HepG2 (cell line): ENCODE measurements at regions not wholly inside any gene's neighbourhood (a gene's known extent, or its start where the extent isn't known, plus 50 kb on each side); places are given as distances from the start of the nearest gene placed in this dataset.

Experiments
- ATAC-seq: fragments of 200-7000 bp; cut with Tn5 transposase; 3 replicates; pipeline ENCODE4 v1.9.1; 2020; ENCODE audit warnings: mild to moderate bottlenecking, moderate library complexity
- BruUV-seq: library from RNA; stranded (reverse); fragments of 400-500 nt; replicated peaks from 2 replicates; lab custom pipeline; 2021; lab: Mats Ljungman, UMichigan
- CTCF ChIA-PET: fragments of 300-600 bp; formaldehyde crosslinking; extraction: SDS; loops from one replicate; lab custom pipeline; 2021; ENCODE audit warnings: low total read pairs, inconsistent platforms, low intra/inter-chr PET ratio; lab: Yijun Ruan, JAX
- POLR2A ChIA-PET: fragments of 350-600 bp; sonication (Branson Sonifier 250); formaldehyde crosslinking; loops from one replicate; lab custom pipeline; 2020; ENCODE audit warnings: antibody characterized with exemption, inconsistent platforms; lab: Yijun Ruan, JAX
- DNase-seq: peaks from one replicate; pipeline ENCODE4 v3.0.0-alpha.2; 2015; ENCODE audit warnings: low spot score
- FAIRE-seq: peaks from 3 replicates; lab custom pipeline; 2011; peaks lifted over from hg19 to GRCh38; lab: Jason Lieb, UNC
- H2AFZ ChIP-seq: one replicate; pipeline ENCODE4 v1.6.1; 2011; ENCODE audit warnings: low read length, inconsistent platforms
- H3K27ac ChIP-seq: fragments of 300-600 bp; 3 replicates; pipeline ENCODE4 v1.8.0; 2011; ENCODE audit warnings: mixed run types, mild to moderate bottlenecking, mixed read lengths, low read length, inconsistent platforms; ENCODE audit not compliant: insufficient read depth; ENCODE audit errors: extremely low read length
- H3K27me3 ChIP-seq, 2 experiments: fragments of 200-600 bp in 1 of 2; 2 replicates in 1 of 2; 3 replicates in 1 of 2; pipeline versions ENCODE4 v1.6.0 to v1.8.0; 2011; ENCODE audit warnings: low read length in 2 of 2, mild to moderate bottlenecking in 2 of 2, moderate library complexity in 2 of 2, inconsistent platforms in 1 of 2; ENCODE audit not compliant: insufficient read depth in 2 of 2, control insufficient read depth in 1 of 2
- H3K36me3 ChIP-seq, 2 experiments: fragments of 200-600 bp in 1 of 2; replicated peaks in 1 of 2; 2 replicates in 1 of 2; 3 replicates in 1 of 2; pipeline versions ENCODE4 v1.5.1 to v1.8.0; 2011; ENCODE audit warnings: low read length in 2 of 2, inconsistent platforms in 1 of 2; ENCODE audit not compliant: insufficient read depth in 2 of 2, control insufficient read depth in 1 of 2
- H3K4me1 ChIP-seq: 2 replicates; pipeline ENCODE4 v1.5.1; 2012; ENCODE audit warnings: low read length, inconsistent platforms; ENCODE audit not compliant: insufficient read depth
- H3K4me2 ChIP-seq: 2 replicates; pipeline ENCODE4 v1.6.0; 2011; ENCODE audit warnings: low read depth, low read length, inconsistent platforms
- H3K4me3 ChIP-seq, 3 experiments: fragments of 200-600 bp in 1 of 3; sonication (generic), shearing (Covaris generic) in 1 of 3; replicated peaks in 1 of 3; 2 replicates each; pipeline ENCODE4 v1.5.1; 2011 to 2016; ENCODE audit warnings: low read length in 3 of 3, inconsistent platforms in 2 of 3, low read depth in 2 of 3, mild to moderate bottlenecking in 2 of 3, control low read depth in 1 of 3, mixed read lengths in 1 of 3; ENCODE audit not compliant: insufficient read depth in 1 of 3
- H3K79me2 ChIP-seq: one replicate; pipeline ENCODE4 v1.6.1; 2011; ENCODE audit warnings: low read length, inconsistent platforms; ENCODE audit not compliant: insufficient read depth
- H3K9ac ChIP-seq: 2 replicates; pipeline ENCODE4 v1.6.0; 2011; ENCODE audit warnings: mild to moderate bottlenecking, low read depth, low read length, inconsistent platforms; ENCODE audit not compliant: insufficient read depth
- H3K9me3 ChIP-seq: 2 replicates; pipeline ENCODE4 v1.5.1; 2012; ENCODE audit warnings: mild to moderate bottlenecking, low read length
- H4K20me1 ChIP-seq: 2 replicates; pipeline ENCODE4 v1.6.0; 2011; ENCODE audit warnings: inconsistent platforms, mild to moderate bottlenecking, low read length, moderate library complexity; ENCODE audit not compliant: insufficient read depth
- CAMTA2 ChIP-seq: sonication (generic); formaldehyde crosslinking; IDR thresholded peaks from 2 replicates; pipeline ENCODE4 v1.4.0; 2020; ENCODE audit warnings: mild to moderate bottlenecking, missing genetic modification reagents, borderline replicate concordance
- HNRNPUL1 ChIP-seq: fragments of 200-400 bp; formaldehyde crosslinking; IDR thresholded peaks from 2 replicates; pipeline ENCODE4 v1.6.1; 2017; ENCODE audit warnings: low read depth, mild to moderate bottlenecking, low read length, moderate library complexity
- MAFF ChIP-seq: IDR thresholded peaks from 2 replicates; pipeline ENCODE4 v1.6.1; 2011; ENCODE audit warnings: low read depth, low read length, improper control_type of control experiment
- RFXAP ChIP-seq: sonication (generic); formaldehyde crosslinking; IDR thresholded peaks from 2 replicates; pipeline ENCODE4 v1.4.0; 2020; ENCODE audit warnings: missing genetic modification reagents, borderline replicate concordance
- TBX2 ChIP-seq: sonication (generic); formaldehyde crosslinking; IDR thresholded peaks from 2 replicates; pipeline ENCODE4 v1.5.0; 2020; ENCODE audit warnings: missing genetic modification reagents, mild to moderate bottlenecking, borderline replicate concordance
- TMF1 ChIP-seq: sonication (generic); formaldehyde crosslinking; IDR thresholded peaks from 2 replicates; pipeline ENCODE4 v1.8.1; 2022; ENCODE audit warnings: low read depth, missing genetic modification reagents
- ZNF251 ChIP-seq: sonication (generic); formaldehyde crosslinking; IDR thresholded peaks from 2 replicates; pipeline ENCODE4 v1.9.0; 2021; ENCODE audit warnings: mild to moderate bottlenecking, missing genetic modification reagents
- ZNF331 ChIP-seq: sonication (generic); formaldehyde crosslinking; IDR thresholded peaks from 2 replicates; pipeline ENCODE4 v1.4.0; 2020; ENCODE audit warnings: missing genetic modification reagents
- ZNF546 ChIP-seq: sonication (generic); formaldehyde crosslinking; conservative IDR thresholded peaks from 2 replicates; pipeline ENCODE4 v1.8.1; 2023; ENCODE audit warnings: mild to moderate bottlenecking, missing genetic modification reagents
- ZNF703 ChIP-seq: sonication (generic); formaldehyde crosslinking; IDR thresholded peaks from 2 replicates; pipeline ENCODE4 v1.5.1; 2020; ENCODE audit warnings: missing genetic modification reagents, mild to moderate bottlenecking, moderate library complexity, borderline replicate concordance
- ZNF766 ChIP-seq: sonication (generic); formaldehyde crosslinking; IDR thresholded peaks from 2 replicates; pipeline ENCODE4 v1.5.0; 2020; ENCODE audit warnings: missing genetic modification reagents, borderline replicate concordance
- WGBS: methylation state at CpG from one replicate; pipeline ENCODE4 v1.1.6; 2017; ENCODE audit warnings: low lambda C conversion rate; 5-methylcytosine and 5-hydroxymethylcytosine counted together
- in situ Hi-C: cut with HindIII; loops from 2 replicates; pipeline ENCODE4 v1.10.0; 2017; ENCODE audit warnings: low pct_unique_long_range_greater_than_20kb; ENCODE audit not compliant: extremely low pct_ligation_motif_present
- intact Hi-C: fragments of 100-400 bp; cut with micrococcal nuclease; formaldehyde crosslinking; loops from one replicate; pipeline ENCODE4 v1.10.0; 2022; ENCODE audit not compliant: unreplicated experiment
- TF ChIP-seq, protein P1 (sequence below), 2 experiments: sonication (generic) in 1 of 2; formaldehyde crosslinking in 1 of 2; IDR thresholded peaks; 2 replicates each; pipeline versions ENCODE4 v1.4.0 to v1.6.1; 2018 to 2020; ENCODE audit warnings: missing genetic modification reagents in 2 of 2, borderline replicate concordance in 1 of 2, low read depth in 1 of 2, mild to moderate bottlenecking in 1 of 2, missing biosample characterization in 1 of 2
- TF ChIP-seq, protein P2 (sequence below): sonication (generic); formaldehyde crosslinking; IDR thresholded peaks from 2 replicates; pipeline ENCODE4 v1.4.0; 2020; ENCODE audit warnings: missing genetic modification reagents; ENCODE audit errors: not compliant biosample characterization
- TF ChIP-seq, protein P3 (sequence below): sonication (generic); formaldehyde crosslinking; IDR thresholded peaks from 2 replicates; pipeline ENCODE4 v1.5.0; 2020; ENCODE audit warnings: mild to moderate bottlenecking, missing genetic modification reagents, borderline replicate concordance
- TF ChIP-seq, protein P4 (sequence below): sonication (generic); formaldehyde crosslinking; IDR thresholded peaks from 2 replicates; pipeline ENCODE4 v1.8.0; 2022; ENCODE audit warnings: mild to moderate bottlenecking, missing genetic modification reagents, moderate library complexity

DNA sequence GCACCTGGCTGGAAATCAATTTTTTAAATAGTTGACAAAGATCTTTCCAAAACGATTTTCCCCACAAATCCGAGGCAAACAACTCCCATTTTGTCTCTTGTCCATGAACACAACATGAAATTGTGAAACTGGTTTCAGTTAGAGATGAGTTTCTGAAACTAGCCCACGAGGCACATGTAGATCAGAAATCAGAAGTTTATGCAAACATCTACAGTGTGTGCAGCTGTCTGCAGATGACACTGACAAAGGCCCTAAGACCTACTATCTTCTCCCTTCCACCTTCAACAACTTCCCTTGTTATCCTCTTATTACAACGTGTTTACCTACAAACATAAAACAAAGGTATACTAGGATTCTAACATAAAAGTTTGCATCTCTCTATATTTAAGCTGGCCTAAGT lies 183.3 kb downstream of the DIRAS2 start:
- no TSS peak for BruUV-seq
- WGBS = 11% methylated on average over 4 of the region's 4 CpGs
- Histone ChIP-seq H3K9me3 (no peaks in the 10 kb centered on the region), H3K4me2 (no peak overlapping the region), H3K9ac (no peak overlapping the region), H2AFZ (no peak overlapping the region), H4K20me1 (no peaks in the 10 kb centered on the region), H3K27me3 (no peaks in the 10 kb centered on the region), H3K4me1 (0 out of 2 replicates have a peak, but pooled peaks cover 6% of the 10 kb centered on the region), H3K27ac (no peak overlapping the region), H3K4me3 (no peak overlapping the region), H3K36me3 (no peaks in the 10 kb centered on the region), H3K79me2 (no peaks in the 10 kb centered on the region)
- intact Hi-C loops = no loop called here
- ChIA-PET POLR2A (no interaction called here), CTCF (no interaction called here)
- TF ChIP-seq HNRNPUL1 = no peak
- no peak for TF ChIP-seq CAMTA2 (CRISPR knock-in tag)
- no peak for TF ChIP-seq ZNF766
- TF ChIP-seq TBX2 (CRISPR knock-in tag) = no peak
- TF ChIP-seq, protein P1, sequence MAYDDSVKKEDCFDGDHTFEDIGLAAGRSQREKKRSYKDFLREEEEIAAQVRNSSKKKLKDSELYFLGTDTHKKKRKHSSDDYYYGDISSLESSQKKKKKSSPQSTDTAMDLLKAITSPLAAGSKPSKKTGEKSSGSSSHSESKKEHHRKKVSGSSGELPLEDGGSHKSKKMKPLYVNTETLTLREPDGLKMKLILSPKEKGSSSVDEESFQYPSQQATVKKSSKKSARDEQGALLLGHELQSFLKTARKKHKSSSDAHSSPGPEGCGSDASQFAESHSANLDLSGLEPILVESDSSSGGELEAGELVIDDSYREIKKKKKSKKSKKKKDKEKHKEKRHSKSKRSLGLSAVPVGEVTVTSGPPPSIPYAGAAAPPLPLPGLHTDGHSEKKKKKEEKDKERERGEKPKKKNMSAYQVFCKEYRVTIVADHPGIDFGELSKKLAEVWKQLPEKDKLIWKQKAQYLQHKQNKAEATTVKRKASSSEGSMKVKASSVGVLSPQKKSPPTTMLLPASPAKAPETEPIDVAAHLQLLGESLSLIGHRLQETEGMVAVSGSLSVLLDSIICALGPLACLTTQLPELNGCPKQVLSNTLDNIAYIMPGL (CRISPR knock-in tag; IDR thresholded peaks at IDR 0.05; ENCODE audit: borderline replicate concordance in 1 of 2, low read depth in 1 of 2) = no peak
- no peak for TF ChIP-seq ZNF331 (CRISPR knock-in tag)
- TF ChIP-seq, protein P2, sequence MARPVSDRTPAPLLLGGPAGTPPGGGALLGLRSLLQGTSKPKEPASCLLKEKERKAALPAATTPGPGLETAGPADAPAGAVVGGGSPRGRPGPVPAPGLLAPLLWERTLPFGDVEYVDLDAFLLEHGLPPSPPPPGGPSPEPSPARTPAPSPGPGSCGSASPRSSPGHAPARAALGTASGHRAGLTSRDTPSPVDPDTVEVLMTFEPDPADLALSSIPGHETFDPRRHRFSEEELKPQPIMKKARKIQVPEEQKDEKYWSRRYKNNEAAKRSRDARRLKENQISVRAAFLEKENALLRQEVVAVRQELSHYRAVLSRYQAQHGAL (CRISPR knock-in tag) = no peak
- TF ChIP-seq TMF1 = no peak
- no peak for TF ChIP-seq ZNF251 (CRISPR knock-in tag)
- TF ChIP-seq, protein P3, sequence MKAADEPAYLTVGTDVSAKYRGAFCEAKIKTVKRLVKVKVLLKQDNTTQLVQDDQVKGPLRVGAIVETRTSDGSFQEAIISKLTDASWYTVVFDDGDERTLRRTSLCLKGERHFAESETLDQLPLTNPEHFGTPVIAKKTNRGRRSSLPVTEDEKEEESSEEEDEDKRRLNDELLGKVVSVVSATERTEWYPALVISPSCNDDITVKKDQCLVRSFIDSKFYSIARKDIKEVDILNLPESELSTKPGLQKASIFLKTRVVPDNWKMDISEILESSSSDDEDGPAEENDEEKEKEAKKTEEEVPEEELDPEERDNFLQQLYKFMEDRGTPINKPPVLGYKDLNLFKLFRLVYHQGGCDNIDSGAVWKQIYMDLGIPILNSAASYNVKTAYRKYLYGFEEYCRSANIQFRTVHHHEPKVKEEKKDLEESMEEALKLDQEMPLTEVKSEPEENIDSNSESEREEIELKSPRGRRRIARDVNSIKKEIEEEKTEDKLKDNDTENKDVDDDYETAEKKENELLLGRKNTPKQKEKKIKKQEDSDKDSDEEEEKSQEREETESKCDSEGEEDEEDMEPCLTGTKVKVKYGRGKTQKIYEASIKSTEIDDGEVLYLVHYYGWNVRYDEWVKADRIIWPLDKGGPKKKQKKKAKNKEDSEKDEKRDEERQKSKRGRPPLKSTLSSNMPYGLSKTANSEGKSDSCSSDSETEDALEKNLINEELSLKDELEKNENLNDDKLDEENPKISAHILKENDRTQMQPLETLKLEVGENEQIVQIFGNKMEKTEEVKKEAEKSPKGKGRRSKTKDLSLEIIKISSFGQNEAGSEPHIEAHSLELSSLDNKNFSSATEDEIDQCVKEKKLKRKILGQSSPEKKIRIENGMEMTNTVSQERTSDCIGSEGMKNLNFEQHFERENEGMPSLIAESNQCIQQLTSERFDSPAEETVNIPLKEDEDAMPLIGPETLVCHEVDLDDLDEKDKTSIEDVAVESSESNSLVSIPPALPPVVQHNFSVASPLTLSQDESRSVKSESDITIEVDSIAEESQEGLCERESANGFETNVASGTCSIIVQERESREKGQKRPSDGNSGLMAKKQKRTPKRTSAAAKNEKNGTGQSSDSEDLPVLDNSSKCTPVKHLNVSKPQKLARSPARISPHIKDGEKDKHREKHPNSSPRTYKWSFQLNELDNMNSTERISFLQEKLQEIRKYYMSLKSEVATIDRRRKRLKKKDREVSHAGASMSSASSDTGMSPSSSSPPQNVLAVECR (CRISPR knock-in tag) = no peak
- no peak for TF ChIP-seq RFXAP
- no peak for TF ChIP-seq ZNF546
- TF ChIP-seq, protein P4, sequence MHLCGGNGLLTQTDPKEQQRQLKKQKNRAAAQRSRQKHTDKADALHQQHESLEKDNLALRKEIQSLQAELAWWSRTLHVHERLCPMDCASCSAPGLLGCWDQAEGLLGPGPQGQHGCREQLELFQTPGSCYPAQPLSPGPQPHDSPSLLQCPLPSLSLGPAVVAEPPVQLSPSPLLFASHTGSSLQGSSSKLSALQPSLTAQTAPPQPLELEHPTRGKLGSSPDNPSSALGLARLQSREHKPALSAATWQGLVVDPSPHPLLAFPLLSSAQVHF (CRISPR knock-in tag) = no peak
- TF ChIP-seq ZNF703 (CRISPR knock-in tag) = no peak
- TF ChIP-seq MAFF = no peak
- ATAC-seq (no peak), DNase-seq (no peak), FAIRE-seq (no peak)
- in situ Hi-C loops = no loop called here
